Activated CD4-positive, alpha-beta T cell treated with anti-CD3 and anti-CD28 coated beads, Interleukin-2, amount 50 U/mL, for 4 hours (primary cell): ENCODE measurements at regions not wholly inside any gene's neighbourhood (a gene's known extent, or its start where the extent isn't known, plus 50 kb on each side); places are given as distances from the start of the nearest gene placed in this dataset.

Experiments used
- DNase-seq, 2 experiments: peaks; one replicate each; pipeline ENCODE4 v3.0.0-alpha.2; 2020

DNA sequence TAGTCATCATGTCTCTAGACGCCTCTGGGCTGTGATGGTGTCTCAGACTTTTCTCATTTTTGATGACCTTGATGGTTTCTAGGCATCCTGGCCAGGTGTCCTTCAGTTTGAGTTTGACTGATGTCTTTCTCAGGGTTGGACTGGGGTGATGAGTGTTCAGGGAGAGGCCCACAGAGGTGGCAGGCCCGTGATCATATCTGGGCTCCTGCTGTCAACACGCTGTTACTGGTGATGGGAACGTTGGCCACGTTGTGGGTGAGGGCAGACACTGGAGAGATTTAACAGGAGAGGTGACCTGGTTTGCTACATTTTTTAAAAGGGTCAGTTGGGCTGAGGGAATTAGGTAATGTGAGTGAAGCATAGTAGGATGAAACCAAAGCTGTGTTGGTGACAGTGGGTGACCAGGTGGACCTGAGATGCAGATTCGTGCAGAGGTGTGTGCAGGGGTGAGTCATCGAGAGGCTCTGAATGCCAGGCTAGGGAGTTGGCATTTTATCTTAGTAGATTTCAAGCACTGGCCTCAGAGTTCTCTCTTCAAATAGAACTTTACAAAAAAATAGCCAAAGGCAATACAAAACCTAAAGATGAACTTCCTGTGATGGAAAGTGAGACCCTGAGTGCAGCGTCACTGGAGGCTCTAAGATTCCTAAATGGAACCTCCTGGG is 174.1 kb downstream of the CDH26 start:
- DNase-seq: no peak

DNA sequence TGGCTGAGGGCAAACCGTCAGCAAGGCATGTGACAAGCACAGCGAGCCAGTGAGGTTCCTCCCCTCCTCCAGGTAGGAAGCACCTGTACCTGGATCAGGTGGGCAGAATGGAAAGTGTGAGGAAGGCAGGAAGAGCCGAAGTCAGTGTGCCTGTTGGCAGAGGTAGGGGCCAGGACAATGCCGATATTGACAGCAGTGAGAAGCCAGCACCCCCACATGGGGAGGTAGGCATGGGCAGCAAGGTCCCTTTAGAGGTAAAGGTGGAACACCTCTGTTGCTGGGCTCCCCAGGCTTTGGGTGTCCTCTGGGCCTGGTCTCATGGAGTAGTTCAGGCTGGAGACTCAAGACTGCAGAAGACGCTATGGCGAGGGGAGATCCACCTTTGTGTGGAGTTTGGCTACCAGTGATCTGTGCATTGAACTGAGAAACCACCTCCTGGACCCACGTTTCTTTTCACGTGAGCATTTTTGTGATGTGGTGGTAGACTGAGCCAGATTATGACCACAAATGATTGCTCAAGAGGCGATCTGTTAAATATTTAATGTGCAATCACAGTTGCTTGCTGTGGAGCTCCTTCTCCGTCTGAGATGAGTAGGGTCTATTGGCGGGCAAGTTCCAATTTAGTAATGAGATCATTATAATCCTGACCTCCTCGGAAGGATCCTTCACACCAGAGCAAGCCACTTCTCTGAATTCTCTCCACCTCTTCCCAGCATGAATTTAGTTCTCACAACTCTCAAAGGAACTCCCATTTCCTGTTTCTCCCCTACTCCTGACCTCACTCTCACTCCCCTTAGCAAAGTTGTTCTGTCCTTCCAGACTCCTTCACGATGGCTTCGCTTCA is 174.8 kb downstream of the CDH26 start:
- DNase-seq: no peak

DNA sequence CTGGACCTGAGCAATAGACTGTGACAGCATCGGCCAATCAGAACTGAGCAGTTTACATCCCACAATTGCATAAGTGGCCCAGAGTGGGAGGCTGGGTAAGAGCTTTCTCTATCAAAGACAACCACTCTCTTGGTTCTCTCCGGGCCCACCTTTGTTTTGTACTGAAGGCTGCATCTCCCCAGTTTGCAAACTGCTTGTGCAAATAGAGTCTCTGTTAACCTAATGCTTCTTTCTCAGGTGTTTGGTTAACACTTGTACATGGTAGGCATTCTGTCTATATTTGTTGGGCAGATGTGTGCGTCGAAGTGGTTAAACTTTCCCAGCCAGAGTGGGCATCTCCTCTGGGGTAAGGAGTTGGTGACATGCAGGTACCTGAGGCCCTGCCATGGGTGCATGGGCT is 177.1 kb downstream of the CDH26 start:
- DNase-seq: no peak

DNA sequence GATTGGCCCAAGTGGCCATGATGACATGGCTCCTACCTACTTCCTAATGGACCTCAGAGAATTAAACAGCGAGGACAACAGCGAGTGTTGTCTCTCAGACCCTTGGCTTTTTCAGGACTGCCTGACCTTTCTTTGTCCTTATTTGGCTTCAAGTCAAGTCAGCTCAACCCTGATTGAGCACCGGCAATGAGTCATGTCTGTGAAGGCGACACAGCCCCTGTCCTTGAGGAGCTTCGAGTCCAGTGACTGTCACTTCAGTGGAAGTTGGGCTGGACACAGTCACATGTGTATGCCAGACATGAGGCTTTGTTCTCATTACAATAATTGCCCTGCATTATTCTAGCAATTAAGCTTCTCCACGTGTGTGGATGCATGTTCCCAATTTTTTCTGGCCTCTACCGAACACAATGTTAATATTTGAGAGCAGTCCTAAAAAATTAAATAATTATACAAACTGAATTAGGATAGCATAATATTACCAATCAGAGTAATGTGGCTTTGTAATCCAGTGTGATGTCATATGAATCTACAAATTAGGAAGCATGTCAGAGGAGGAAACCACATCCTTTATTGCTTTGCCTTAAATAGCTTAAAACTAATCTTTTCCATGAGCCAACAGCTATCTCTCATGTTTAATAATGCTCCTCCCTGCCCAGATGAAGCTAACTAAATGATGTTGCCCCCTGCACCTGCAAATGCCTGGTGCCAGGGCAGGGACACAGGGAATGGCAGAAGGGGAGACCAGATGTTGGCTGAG is 178.6 kb downstream of the CDH26 start:
- DNase-seq: no peak

DNA sequence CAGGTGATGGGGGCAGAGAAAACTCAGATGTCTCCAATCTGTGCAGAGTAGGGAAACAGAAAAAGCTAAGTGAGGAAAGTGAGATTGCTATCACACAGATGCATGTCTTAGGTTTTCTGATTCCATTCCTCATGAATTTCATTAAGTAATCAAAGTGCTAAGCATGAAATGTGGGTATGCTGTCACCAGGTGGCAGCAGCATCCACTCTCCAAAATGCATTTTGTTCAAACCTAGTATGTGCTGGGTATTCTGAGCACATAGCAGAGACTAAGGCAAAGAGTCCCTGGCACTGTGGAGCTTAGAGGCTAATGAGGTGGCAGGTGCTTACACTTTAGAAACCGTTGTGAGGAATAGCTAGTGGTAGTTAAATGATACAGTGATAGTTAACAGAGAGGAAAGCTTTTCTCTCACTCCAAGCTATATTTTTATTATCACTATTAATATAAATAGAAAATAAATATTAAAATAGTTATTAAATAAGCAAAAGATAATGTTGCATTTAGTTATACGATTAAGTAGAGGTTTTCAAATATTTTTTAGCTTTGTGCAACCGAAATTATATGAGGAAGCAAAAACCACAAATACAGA is 179.5 kb downstream of the CDH26 start:
- no peak for DNase-seq

DNA sequence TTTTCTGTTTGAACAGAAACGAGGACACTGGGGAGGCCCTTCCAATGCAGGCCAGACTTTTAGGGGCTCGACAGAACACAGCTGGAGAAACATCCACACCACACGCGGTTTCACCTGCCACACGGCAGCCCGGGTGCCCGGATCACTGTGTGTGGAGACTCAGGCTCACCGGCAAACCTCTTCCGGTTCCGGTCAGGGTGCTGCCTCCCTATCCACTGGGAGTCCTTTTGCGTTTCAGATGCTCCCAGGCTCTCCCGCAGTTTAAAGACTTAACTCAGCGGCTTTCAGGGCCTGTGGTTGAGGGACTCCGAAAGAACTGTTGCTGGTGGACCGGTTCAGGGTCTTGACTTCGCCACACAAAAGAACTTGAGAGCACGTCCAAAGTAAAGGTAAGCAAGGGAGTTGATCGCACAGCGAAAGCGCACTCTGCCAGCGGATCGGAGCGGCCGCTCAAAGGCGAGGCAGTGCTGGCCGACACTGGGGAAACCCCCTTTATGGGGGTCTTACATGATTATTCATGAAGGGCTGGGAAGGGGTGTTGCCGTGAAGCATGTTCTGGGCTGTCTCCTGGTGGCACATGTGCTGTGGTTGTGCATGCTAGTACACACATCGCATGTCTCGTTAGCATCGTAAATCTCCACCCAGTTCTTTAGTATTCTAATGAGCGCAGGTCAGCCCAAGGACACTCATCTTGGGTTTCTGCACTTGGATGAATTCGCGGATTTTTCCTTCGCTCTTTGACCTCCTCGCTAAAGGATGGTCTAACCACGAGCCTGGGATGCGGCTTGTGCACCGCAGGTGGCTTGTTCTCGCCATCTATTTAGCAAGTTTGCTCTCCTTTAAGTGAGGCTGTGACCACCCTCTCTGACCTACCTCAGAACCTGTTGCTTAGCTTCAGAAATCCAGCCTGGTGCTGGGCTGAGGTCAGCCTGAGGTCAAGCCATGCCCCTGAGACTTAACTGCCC is 180.3 kb downstream of the CDH26 start:
- DNase-seq: peak; percentile 2

DNA sequence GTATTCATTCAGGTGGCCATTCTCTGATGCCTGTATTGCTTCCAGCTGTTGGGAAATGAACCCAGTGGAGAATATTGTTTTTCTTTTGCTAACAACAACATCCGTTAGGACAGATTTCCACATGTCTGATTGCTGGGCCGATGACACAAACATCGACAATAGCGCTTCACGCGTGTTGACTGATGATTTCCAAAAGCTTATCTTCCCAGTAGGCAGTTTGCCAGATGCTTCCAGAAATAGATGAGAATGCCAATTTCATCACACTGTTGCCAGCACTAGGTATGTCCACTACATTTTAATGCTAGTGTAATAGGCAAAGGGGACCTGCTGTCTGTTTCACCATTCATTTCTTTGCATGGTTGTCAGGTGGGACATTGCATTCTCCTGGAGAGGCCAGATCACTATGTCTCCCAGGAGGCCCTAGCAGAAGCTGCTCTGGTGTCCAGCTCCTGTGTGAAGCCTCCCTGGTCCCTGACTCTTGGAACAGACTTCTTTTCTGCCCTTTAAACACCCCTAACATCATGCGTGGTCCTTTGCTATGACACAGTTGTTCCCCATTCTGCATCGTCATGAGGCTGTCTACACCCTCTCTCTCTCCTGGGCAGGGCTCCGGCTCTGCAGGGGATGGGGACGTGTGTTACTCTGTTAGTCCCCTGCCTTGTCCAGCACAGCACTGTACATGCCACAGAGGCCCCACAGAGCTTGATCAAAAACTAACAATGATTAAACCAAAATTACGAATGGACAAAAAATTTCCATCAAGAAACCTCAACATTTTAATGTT is 181.6 kb downstream of the CDH26 start:
- DNase-seq: no peak

DNA sequence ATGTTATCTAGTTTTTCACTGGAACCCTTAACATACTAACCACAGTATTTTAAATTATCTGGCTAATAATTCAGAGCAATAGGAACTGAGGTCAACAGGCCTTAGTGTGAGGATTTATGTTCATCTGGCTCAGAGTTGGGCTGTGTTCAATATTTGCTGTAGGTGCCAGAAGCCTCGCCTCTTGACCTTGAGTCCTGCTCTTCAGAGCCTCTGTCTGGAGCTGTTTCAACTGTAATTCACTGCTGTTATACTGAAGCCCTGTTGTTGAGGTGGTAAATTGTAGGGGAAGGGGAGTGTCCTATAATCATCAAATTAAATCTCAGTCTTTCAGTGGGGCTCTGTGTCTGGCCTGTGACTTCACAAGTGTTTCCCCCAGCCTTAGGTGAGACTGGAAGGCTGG is 184.4 kb downstream of the CDH26 start:
- no peak for DNase-seq

DNA sequence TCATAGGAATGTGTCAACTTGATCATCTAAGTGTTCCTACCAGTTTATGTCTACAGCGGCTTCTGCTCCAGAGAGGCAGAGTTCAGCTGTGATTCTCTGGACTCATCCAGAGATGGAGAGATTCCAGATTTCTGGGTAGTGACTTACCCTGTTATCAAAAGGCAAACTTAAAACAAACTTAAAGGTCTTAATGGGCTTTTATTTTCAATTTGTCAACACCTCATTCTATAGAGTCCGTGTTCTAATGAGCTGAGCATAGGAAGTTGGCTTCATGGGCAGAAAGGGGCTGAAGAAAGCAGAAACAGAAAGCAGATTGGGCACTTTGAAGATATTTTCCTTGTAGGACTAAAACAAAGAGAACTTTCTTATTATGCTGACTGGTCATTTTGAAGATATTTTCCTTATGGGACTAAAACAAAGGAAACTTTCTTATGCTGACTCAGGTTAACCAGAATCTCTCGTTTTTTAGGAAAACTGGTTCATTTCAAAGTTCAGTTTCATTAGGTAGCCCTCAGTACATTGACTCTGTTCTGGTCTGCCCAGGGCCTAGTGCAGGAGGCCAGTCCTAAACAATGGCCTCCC is 185.1 kb downstream of the CDH26 start:
- no peak for DNase-seq

DNA sequence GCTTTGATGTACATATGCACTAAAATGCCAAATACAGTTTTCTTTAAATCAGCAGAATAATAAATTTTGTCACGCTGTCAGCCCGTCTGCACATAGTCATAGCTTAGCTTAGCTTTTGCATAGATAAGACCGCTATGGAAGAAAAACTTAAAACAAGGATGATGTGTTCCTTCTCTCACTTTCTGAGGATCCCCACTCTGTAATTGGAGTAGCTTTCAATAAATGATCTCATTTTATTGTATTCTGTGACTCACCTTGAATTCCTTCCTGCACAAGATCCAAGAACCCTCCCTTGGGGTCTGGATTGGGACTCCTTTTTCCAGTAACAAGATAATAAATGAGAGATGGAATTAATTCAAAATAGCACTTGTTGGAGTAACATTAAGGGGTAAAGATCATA is 186.2 kb downstream of the CDH26 start:
- no peak for DNase-seq

DNA sequence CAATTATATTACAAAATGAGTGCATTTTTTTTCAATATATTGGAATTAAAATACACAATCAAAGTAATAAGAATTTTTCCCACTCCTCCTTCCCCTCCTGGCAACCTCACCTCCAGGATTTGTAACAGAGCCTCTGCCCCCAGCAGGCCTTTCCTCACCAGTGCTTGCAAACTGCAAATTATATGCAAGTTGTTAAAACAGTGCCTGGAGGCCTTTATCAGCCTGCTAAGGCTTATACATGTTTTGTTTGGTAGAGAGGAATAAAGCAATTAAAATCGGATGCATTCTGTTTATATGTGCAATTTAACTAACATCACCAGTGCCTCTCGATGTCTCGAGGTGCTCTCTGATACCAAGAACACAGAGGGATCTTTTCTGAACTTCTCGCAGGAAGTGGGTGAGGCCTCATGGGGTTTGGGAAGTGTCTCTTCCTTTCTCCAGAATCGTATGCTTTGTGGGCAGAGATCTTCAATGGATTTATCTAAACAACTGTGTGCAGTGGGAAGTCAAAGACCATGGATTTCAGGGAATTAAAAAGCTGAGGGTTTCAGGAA is 186.8 kb downstream of the CDH26 start:
- DNase-seq: no peak

DNA sequence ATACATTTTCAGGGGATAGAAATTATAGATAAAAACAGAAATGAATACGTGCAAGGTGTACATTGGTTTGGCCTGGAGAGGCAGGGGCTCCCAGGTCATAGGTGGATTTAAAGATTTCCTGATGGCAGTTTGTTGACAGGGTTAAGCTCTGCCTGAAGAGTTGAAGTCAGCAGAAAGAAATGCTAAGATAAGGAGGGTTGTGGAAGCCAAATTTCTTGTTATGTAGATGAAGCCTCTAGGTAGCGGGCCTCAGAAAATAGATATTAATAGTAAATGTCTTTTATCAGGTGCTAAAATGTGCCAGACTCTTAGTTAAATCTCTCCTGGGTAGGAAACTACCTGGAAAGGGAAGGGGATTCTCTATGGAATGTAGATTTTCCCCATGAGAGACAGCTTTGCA is 188.8 kb downstream of the CDH26 start:
- DNase-seq: no peak

DNA sequence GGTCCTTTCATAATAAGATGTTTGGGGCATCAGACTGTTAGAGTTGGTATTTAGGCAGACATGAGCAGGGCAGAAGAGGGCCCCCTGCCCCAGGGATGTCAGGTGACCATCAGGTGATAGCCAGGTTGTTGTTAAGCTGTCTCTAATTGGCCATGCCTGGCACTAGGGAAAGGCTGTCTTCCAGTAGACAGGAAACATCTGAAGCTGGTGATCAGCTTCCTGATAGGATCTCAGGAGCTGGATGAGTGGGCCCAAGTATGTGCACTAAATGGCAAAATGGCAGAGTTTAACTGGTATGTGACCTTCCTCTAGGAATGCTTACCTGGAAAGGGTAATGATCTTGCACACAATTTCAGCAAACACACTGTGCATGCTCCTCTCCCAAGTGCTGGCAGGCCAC is 190.7 kb downstream of the CDH26 start:
- DNase-seq: no peak

DNA sequence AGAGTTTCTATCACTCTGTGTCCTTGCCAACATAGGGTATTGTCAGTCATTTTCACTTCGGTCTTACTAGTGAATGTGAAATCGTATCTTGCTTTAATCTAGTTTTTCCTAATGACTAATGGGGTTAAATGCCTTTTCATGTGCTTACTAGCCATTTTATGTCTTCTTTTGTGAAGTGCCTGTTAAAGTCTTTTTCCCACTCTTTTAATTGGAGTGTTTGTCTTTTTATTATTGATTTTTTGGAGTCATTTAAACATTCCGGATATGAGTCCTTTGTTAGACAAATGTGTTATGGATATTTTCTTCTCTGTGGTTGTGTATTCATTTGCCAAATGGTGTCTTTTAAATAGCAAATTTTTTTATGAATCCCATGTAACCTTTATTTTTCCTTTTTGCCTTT is 194.6 kb downstream of the CDH26 start:
- no peak for DNase-seq

DNA sequence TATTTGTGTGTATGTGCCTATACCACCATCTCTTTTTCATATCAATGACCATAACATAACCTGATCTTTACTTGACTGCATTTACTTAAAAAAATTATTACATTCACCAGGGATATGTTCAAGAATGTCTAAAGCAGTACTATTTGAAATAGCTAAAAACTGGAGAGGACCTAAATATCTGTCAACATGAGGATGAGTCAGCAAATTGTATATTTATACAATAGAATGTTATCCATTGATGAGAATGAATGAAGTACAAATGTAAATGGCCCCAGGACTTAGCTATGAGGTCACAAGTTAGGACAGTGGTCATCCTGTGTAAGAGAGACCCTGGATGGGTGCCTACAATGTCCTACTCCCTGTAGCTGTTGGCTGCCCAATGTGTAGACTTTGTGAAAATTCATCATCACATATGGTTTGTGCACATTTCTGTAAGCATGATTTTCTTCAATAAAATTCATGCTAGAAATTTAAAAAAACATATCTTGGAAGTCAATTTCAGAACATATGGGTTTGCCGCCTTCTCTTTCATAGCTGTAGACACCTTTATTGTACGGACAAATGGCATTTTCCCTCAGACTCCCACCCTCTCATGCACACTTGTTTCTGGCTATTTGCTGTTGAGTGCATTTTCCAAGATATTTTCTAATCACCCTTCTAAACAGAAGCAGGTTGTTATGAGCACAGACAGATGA is 202.4 kb downstream of the CDH26 start:
- DNase-seq: no peak

DNA sequence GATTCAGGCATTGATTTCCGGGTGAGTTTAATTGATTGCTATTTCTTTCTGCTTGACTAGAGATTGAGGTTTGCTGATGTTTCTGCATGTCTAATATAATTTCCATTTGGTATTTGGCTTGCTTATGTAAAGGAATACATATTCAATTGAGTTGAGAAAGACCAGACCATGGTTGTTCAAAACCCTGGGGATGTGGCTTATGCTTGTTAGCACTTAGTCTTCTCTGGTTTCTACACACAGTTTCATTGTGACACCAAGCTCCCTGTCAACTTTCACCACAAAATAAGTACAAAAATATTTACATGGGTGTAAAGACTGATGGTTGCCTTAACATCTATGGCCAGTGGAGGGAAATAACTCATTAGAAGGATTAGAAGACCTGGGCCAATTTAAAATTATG is 209.6 kb downstream of the CDH26 start:
- no peak for DNase-seq

DNA sequence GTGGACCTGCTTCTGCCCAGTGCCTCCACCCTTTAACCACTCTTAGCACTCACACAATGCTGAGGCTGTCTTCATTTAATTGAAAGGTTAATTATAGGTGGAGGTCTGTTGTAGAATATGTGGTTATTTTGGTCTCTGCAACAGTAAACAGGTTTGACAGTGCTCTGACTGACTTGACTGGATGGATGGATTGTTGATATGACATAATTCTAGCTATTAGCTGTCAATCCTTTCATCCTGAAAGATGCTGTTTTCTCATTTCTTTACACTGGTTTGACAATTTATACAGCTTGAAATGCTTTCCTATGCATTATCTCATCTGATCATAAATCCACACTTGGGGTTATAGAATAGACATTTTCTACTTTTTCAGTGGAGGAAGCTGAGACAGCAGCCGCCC is 210.7 kb downstream of the CDH26 start:
- no peak for DNase-seq

DNA sequence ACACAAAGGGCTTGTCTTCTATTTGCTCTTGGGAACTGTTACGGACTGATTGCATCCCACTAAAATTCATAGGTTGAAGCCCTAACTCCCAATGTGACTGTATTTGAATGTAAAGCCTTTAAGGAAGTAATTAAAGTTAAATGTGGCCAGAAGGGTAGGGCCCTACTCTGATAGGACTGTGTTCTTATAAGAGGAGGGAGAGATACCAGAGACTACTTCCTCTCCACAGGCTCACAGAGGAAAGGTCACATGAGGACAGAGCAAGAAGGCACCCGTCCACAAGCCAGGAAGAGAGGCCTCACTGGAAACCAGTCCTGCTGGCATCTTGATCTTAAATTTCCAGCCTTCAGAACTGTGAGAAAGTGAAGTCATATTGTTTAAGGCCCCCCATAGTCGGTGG is 211.9 kb downstream of the CDH26 start:
- no peak for DNase-seq

DNA sequence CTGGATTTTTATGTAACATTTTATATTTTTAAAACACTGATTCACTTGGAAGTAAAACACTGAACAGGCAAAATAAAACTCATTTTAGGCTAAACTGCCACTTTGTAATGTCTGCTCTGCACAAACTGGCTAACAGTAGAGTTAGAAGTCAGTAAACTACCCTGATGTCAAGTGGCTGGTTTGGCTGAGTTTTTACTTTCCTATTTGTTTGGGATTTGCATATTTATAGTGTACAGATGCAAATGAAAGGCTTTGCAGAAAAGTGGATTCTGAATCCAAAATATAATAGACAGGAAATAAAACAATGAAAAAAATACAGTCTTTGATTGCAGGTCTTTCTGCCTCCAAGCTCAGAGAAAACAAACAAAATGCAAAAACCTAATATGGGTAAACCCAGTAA is 213.1 kb downstream of the CDH26 start:
- no peak for DNase-seq

DNA sequence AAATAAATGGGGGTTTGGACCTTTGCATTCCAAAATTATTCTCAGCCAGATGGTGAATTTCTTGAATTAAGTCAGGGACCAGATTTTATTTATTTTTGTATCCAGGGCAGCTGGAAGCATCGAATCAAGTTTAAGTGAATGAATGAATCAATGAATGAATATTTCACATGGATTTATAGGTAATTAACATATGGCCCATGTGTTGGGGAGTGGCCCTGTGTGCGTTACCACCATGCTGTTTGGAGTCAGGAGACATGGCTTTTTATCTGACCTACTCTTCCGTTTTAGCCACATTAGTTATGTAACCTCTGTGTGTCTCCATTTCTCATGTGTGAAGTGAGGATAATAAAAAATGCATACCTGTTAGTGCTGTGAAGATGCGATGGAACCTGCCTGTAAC is 213.5 kb downstream of the CDH26 start:
- no peak for DNase-seq
